A673 (cell line): ENCODE measurements at regions not wholly inside any gene's neighbourhood (a gene's known extent, or its start where the extent isn't known, plus 50 kb on each side); places are given as distances from the start of the nearest gene placed in this dataset.

ENCODE experiments used
- EZH2 ChIP-seq: fragments of 200-600 bp; sonication (generic); IDR thresholded peaks from 2 replicates; pipeline ENCODE4 v1.6.1; 2017; ENCODE audit warnings: borderline replicate concordance, low read depth, mild to moderate bottlenecking, mixed read lengths, antibody characterized with exemption, low read length; ENCODE audit not compliant: poor library complexity, severe bottlenecking
- TF ChIP-seq, protein P1 (sequence below): fragments of 300-800, 200-600 bp; sonication (generic); conservative IDR thresholded peaks from 2 replicates; pipeline ENCODE4 v1.5.1; 2017; ENCODE audit warnings: low read depth, mild to moderate bottlenecking, antibody characterized with exemption, low read length, moderate library complexity, mixed read lengths

DNA sequence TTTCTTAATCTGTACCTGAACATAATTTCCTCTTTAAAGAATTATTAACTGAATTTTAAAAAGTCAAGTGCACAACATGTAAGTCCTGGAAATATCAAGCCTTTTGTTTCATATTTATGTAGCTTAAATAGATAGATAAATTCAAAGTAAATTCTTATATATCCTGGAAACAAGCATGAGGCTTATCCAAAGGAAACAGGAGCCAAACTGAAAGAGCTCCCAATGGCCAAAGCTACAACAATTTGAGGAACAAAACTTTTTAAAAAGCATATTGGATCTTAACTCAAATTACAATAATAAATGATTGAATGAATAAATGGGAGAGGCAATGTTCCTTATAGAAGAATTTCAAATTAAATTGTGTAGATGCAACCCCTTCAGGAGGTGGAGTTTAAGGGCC, 679.1 kb downstream of the METTL4 start:
- TF ChIP-seq, protein P1, sequence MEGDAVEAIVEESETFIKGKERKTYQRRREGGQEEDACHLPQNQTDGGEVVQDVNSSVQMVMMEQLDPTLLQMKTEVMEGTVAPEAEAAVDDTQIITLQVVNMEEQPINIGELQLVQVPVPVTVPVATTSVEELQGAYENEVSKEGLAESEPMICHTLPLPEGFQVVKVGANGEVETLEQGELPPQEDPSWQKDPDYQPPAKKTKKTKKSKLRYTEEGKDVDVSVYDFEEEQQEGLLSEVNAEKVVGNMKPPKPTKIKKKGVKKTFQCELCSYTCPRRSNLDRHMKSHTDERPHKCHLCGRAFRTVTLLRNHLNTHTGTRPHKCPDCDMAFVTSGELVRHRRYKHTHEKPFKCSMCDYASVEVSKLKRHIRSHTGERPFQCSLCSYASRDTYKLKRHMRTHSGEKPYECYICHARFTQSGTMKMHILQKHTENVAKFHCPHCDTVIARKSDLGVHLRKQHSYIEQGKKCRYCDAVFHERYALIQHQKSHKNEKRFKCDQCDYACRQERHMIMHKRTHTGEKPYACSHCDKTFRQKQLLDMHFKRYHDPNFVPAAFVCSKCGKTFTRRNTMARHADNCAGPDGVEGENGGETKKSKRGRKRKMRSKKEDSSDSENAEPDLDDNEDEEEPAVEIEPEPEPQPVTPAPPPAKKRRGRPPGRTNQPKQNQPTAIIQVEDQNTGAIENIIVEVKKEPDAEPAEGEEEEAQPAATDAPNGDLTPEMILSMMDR = no peak
- no peak for TF ChIP-seq EZH2
